Vagina (tissue), 2 donors: ENCODE measurements at regions not wholly inside any gene's neighbourhood (a gene's known extent, or its start where the extent isn't known, plus 50 kb on each side); places are given as distances from the start of the nearest gene placed in this dataset.

ENCODE experiments used
- DNase-seq, 2 donors: peaks; one replicate each; pipeline ENCODE4 v3.0.0-alpha.2; 2017; ENCODE audit errors: extremely low spot score in 2 of 2
- H3K27ac ChIP-seq: fragments of 200-600 bp; sonication (generic); one replicate; pipeline ENCODE4 v1.5.1; 2019
- H3K27me3 ChIP-seq: fragments of 200-600 bp; sonication (generic); one replicate; pipeline ENCODE4 v1.5.1; 2019
- H3K36me3 ChIP-seq, 2 donors: fragments of 200-600 bp; sonication (generic); one replicate each; pipeline ENCODE4 v1.5.1; 2017 to 2019
- H3K4me1 ChIP-seq: fragments of 200-600 bp; sonication (generic); one replicate; pipeline ENCODE4 v1.5.1; 2019
- H3K4me3 ChIP-seq, 2 donors: fragments of 200-600 bp; sonication (generic); 1 replicate in 1 of 2; 2 replicates in 1 of 2; pipeline ENCODE4 v1.5.1; 2016 to 2019
- H3K9me3 ChIP-seq: fragments of 200-600 bp; sonication (generic); one replicate; pipeline ENCODE4 v1.5.1; 2019
- CTCF ChIP-seq, 3 experiments: fragments of 450-650 bp in 2 of 3; fragments of 200-600 bp in 1 of 3; sonication (generic) in 1 of 3; IDR thresholded peaks; one replicate each; pipeline ENCODE4 v1.5.1; 2017 to 2019; ENCODE audit warnings: antibody characterized with exemption in 3 of 3, mild to moderate bottlenecking in 2 of 3, moderate library complexity in 2 of 3
- POLR2A ChIP-seq, 2 donors: fragments of 450-650 bp; IDR thresholded peaks; one replicate each; pipeline ENCODE4 v1.6.1; 2017; ENCODE audit warnings: antibody characterized with exemption in 2 of 2, mild to moderate bottlenecking in 2 of 2, moderate library complexity in 2 of 2
- POLR2AphosphoS5 ChIP-seq, 2 donors: sonication (generic); formaldehyde crosslinking; IDR thresholded peaks; one replicate each; pipeline ENCODE4 v1.9.0; 2017; ENCODE audit warnings: antibody characterized with exemption in 2 of 2, mild to moderate bottlenecking in 2 of 2, low read depth in 1 of 2; ENCODE audit not compliant: insufficient read depth in 1 of 2
- intact Hi-C: fragments of 100-400 bp; cut with DNase I; formaldehyde crosslinking; loops from one replicate; pipeline ENCODE4 v1.15.1; 2023

GRCh38 chr3:83500931-83501330 lies 1457.9 kb upstream of the CADM2 start:
- intact Hi-C loops = no loop called here
- Histone ChIP-seq H3K36me3 (no peaks in the 10 kb centered on the region), H3K4me1 (no peaks in the 10 kb centered on the region), H3K27ac (no peak overlapping the region), H3K4me3 (no peak overlapping the region), H3K9me3 (no peaks in the 10 kb centered on the region), H3K27me3 (no peaks in the 10 kb centered on the region)
- TF ChIP-seq POLR2AphosphoS5 (IDR thresholded peaks at IDR 0.05; ENCODE audit: insufficient read depth in 1 of 2, low read depth in 1 of 2) = no peak
- no peak for TF ChIP-seq POLR2A (IDR thresholded peaks at IDR 0.05)
- TF ChIP-seq CTCF (IDR thresholded peaks at IDR 0.05) = no peak
- no peak for DNase-seq

- TF ChIP-seq POLR2A (IDR thresholded peaks at IDR 0.05) = no peak
- TF ChIP-seq POLR2AphosphoS5 (IDR thresholded peaks at IDR 0.05; ENCODE audit: insufficient read depth in 1 of 2, low read depth in 1 of 2) = no peak
- no peak for TF ChIP-seq CTCF (IDR thresholded peaks at IDR 0.05)
- no peaks in the 10 kb centered on the region for H3K9me3 ChIP-seq
- H3K4me3 ChIP-seq = no peak overlapping the region
- no peaks in the 10 kb centered on the region for H3K4me1 ChIP-seq
- no peak for DNase-seq
- intact Hi-C loops = no loop called here
- no peaks in the 10 kb centered on the region for H3K36me3 ChIP-seq
- H3K27ac ChIP-seq = no peak overlapping the region
- no peaks in the 10 kb centered on the region for H3K27me3 ChIP-seq
Observed at GRCh38 chr3:83513051-83513450, 1445.7 kb upstream of the CADM2 start.

GRCh38 chr3:83513677-83514076 lies 1445.1 kb upstream of the CADM2 start:
- H3K27me3 ChIP-seq = no peaks in the 10 kb centered on the region
- intact Hi-C loops = no loop called here
- TF ChIP-seq POLR2AphosphoS5 (IDR thresholded peaks at IDR 0.05; ENCODE audit: insufficient read depth in 1 of 2, low read depth in 1 of 2) (no peak), POLR2A (IDR thresholded peaks at IDR 0.05) (no peak), CTCF (IDR thresholded peaks at IDR 0.05) (no peak)
- H3K4me1 ChIP-seq = no peaks in the 10 kb centered on the region
- no peak overlapping the region for H3K27ac ChIP-seq
- no peaks in the 10 kb centered on the region for H3K36me3 ChIP-seq
- H3K4me3 ChIP-seq = no peak overlapping the region
- H3K9me3 ChIP-seq = no peaks in the 10 kb centered on the region
- no peak for DNase-seq

- no peak for DNase-seq
- no peaks in the 10 kb centered on the region for H3K36me3 ChIP-seq
- intact Hi-C loops = no loop called here
- TF ChIP-seq POLR2A (IDR thresholded peaks at IDR 0.05) (no peak), POLR2AphosphoS5 (IDR thresholded peaks at IDR 0.05; ENCODE audit: insufficient read depth in 1 of 2, low read depth in 1 of 2) (no peak), CTCF (IDR thresholded peaks at IDR 0.05) (no peak)
- no peaks in the 10 kb centered on the region for H3K4me1 ChIP-seq
- no peak overlapping the region for H3K27ac ChIP-seq
- H3K27me3 ChIP-seq = no peaks in the 10 kb centered on the region
- no peak overlapping the region for H3K4me3 ChIP-seq
- no peaks in the 10 kb centered on the region for H3K9me3 ChIP-seq
Observed at GRCh38 chr3:83514130-83514914, 1444.5 kb upstream of the CADM2 start.

- Histone ChIP-seq H3K27ac (no peak overlapping the region), H3K9me3 (no peaks in the 10 kb centered on the region), H3K4me1 (no peaks in the 10 kb centered on the region), H3K27me3 (no peaks in the 10 kb centered on the region), H3K36me3 (no peaks in the 10 kb centered on the region), H3K4me3 (no peak overlapping the region)
- intact Hi-C loops = no loop called here
- no peak for DNase-seq
- no peak for TF ChIP-seq POLR2AphosphoS5 (IDR thresholded peaks at IDR 0.05; ENCODE audit: insufficient read depth in 1 of 2, low read depth in 1 of 2)
- TF ChIP-seq POLR2A (IDR thresholded peaks at IDR 0.05) = no peak
- no peak for TF ChIP-seq CTCF (IDR thresholded peaks at IDR 0.05)
Observed at GRCh38 chr3:83515123-83515522, 1443.7 kb upstream of the CADM2 start.
